ENCODE measurements at regions not wholly inside any gene's neighbourhood (a gene's known extent, or its start where the extent isn't known, plus 50 kb on each side); places are given as distances from the start of the nearest gene placed in this dataset.

- Histone ChIP-seq H2BK20ac (ENCODE audit: low read length) (no peak overlapping the region), H4K5ac (ENCODE audit: insufficient read length, low read depth, low read length) (no peak overlapping the region), H3K14ac (ENCODE audit: insufficient read length) (no peak overlapping the region), H3K79me1 (ENCODE audit: low read depth, low read length) (no peaks in the 10 kb centered on the region), H2BK5ac (ENCODE audit: low read depth, low read length) (no peak overlapping the region), H2BK12ac (ENCODE audit: low read depth, low read length) (no peak overlapping the region), H3K23ac (ENCODE audit: insufficient read length) (no peak overlapping the region), H3K56ac (replicated peaks; ENCODE audit: insufficient read length, low read depth, low read length) (no peak overlapping the region), H3K4me1 (replicated peaks in 1 of 4; ENCODE audit: control insufficient read depth in 3 of 4, insufficient read depth in 4 of 4, low read length in 3 of 4) (no peaks in the 10 kb centered on the region), H4K91ac (replicated peaks; ENCODE audit: insufficient read length, low read length) (no peak overlapping the region), H3K9me3 (ENCODE audit: insufficient read depth in 2 of 2, low read depth in 1 of 2, low read length in 1 of 2) (no peaks in the 10 kb centered on the region), H3K4me3 (ENCODE audit: extremely low read depth in 1 of 4, insufficient read depth in 2 of 4, low read depth in 3 of 4, low read length in 4 of 4) (no peak overlapping the region), H3K36me3 (ENCODE audit: control insufficient read depth in 2 of 4, insufficient read depth in 4 of 4, low read length in 3 of 4) (no peaks in the 10 kb centered on the region), H3K23me2 (ENCODE audit: low read depth, low read length) (no peaks in the 10 kb centered on the region), H2AFZ (ENCODE audit: low read length) (no peak overlapping the region), H2BK120ac (replicated peaks; ENCODE audit: low read depth, low read length) (no peak overlapping the region), H3K9ac (replicated peaks in 1 of 4; ENCODE audit: extremely low read depth in 1 of 4, low read depth in 3 of 4, low read length in 3 of 4) (no peak overlapping the region), H2AK5ac (ENCODE audit: low read depth, low read length) (no peak overlapping the region), H3K27ac (ENCODE audit: low read depth, low read length) (no peak overlapping the region), H3K18ac (ENCODE audit: extremely low read depth, low read length) (no peak overlapping the region), H4K20me1 (replicated peaks in 1 of 2; ENCODE audit: control insufficient read depth in 1 of 2, insufficient read depth in 2 of 2, low read length in 2 of 2) (no peaks in the 10 kb centered on the region), H3K4me2 (ENCODE audit: insufficient read depth in 1 of 2, low read depth in 2 of 2, low read length in 2 of 2) (no peak overlapping the region), H3K27me3 (replicated peaks in 1 of 4; ENCODE audit: control insufficient read depth in 3 of 4, extremely low read depth in 1 of 4, insufficient read depth in 3 of 4, low read length in 3 of 4) (no peaks in the 10 kb centered on the region), H3K79me2 (ENCODE audit: control insufficient read depth in 1 of 2, insufficient read depth in 2 of 2, low read length in 2 of 2) (no peaks in the 10 kb centered on the region), H4K8ac (ENCODE audit: extremely low read depth, insufficient read depth, low read length) (no peak overlapping the region), H2BK15ac (ENCODE audit: low read length) (no peak overlapping the region), H3K4ac (replicated peaks; ENCODE audit: insufficient read length, low read depth, low read length) (no peak overlapping the region)
- DNase-seq (ENCODE audit: low read depth in 1 of 2, low spot score in 2 of 2) = no peak
- ChIA-PET POLR2A (ENCODE audit: partially characterized antibody) (no interaction called here), CTCF (ENCODE audit: partially characterized antibody) (interaction anchor here (1.1 kb wide), 1 partner anchor 13 kb away, joined by 3 read pairs; no protein-coding TSS in a partner anchor)
- no peak for FAIRE-seq
- no peak for TF ChIP-seq USF2 (IDR thresholded peaks at IDR 0.05; ENCODE audit: low read length)
- TF ChIP-seq YY1 (IDR thresholded peaks at IDR 0.05; ENCODE audit: low read depth, low read length) = no peak
- TF ChIP-seq CREB1 (IDR thresholded peaks at IDR 0.05) = no peak
- WGBS, 2 experiments (ENCODE audit: extremely low coverage in 1 of 2, insufficient coverage in 1 of 2, insufficient read length in 1 of 2, insufficient replicate concordance in 2 of 2, low coverage in 1 of 2, low lambda C conversion rate in 2 of 2, missing lambda C conversion rate in 1 of 2) = 100% methylated on average over 1 of the region's 1 CpG; no CpG with 5 or more reads in 1 of the 2 experiments
Observed at GRCh38 chr4:31947101-31947500, 1226.9 kb downstream of the PCDH7 start.
